Tibial nerve (tissue), 4 donors: ENCODE measurements at regions not wholly inside any gene's neighbourhood (a gene's known extent, or its start where the extent isn't known, plus 50 kb on each side); places are given as distances from the start of the nearest gene placed in this dataset.

ENCODE experiments used
- EP300 ChIP-seq, 2 donors: sonication (generic); formaldehyde crosslinking; IDR thresholded peaks; one replicate each; pipeline ENCODE4 v1.6.1; 2017; ENCODE audit warnings: antibody characterized with exemption in 2 of 2, mild to moderate bottlenecking in 1 of 2
- TF ChIP-seq, protein P1 (sequence below), 5 experiments: fragments of 200-600 bp in 3 of 5; fragments of 450-650 bp in 2 of 5; sonication (generic) in 3 of 5; IDR thresholded peaks; one replicate each; pipeline ENCODE4 v1.5.1; 2016 to 2019; ENCODE audit warnings: antibody characterized with exemption in 5 of 5, mild to moderate bottlenecking in 3 of 5, moderate library complexity in 2 of 5

DNA sequence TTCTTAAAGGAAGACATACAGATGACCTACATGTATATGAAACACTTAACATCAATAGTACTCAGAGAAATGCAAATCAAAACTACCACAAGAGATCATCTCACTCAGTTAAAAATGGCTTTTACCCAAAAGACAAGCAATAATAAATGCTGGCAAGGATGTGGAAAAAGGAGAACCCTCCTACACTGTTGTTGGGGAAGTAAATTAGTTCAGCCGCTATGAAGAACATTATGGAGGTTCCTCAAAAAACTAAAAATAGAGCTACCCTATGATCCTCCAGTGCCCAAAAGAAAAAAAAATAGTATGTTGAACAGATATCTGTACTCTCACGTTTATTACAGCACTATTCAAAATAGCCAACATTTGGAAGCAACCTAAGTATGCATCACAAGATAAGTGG lies 1579.4 kb upstream of the TMEFF2 start:
- TF ChIP-seq, protein P1, sequence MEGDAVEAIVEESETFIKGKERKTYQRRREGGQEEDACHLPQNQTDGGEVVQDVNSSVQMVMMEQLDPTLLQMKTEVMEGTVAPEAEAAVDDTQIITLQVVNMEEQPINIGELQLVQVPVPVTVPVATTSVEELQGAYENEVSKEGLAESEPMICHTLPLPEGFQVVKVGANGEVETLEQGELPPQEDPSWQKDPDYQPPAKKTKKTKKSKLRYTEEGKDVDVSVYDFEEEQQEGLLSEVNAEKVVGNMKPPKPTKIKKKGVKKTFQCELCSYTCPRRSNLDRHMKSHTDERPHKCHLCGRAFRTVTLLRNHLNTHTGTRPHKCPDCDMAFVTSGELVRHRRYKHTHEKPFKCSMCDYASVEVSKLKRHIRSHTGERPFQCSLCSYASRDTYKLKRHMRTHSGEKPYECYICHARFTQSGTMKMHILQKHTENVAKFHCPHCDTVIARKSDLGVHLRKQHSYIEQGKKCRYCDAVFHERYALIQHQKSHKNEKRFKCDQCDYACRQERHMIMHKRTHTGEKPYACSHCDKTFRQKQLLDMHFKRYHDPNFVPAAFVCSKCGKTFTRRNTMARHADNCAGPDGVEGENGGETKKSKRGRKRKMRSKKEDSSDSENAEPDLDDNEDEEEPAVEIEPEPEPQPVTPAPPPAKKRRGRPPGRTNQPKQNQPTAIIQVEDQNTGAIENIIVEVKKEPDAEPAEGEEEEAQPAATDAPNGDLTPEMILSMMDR (IDR thresholded peaks at IDR 0.05), result no peak
- no peak for TF ChIP-seq EP300 (IDR thresholded peaks at IDR 0.05)
